DMS 273 (cell line): ENCODE measurements at regions not wholly inside any gene's neighbourhood (a gene's known extent, or its start where the extent isn't known, plus 50 kb on each side); places are given as distances from the start of the nearest gene placed in this dataset.

Experiments used
- DNase-seq: peaks from one replicate; lab custom pipeline; 2025; ENCODE audit not compliant: unreplicated experiment; lab: John Stamatoyannopoulos, UW

- no peak for DNase-seq
These were observed 197.6 kb downstream of the SLITRK5 start for GRCh38 chr13:87868731-87869130.

- DNase-seq, result no peak
These were observed 201.6 kb downstream of the SLITRK5 start for GRCh38 chr13:87872813-87873212.

GRCh38 chr13:87877477-87877876 lies 206.3 kb downstream of the SLITRK5 start:
- DNase-seq, result no peak

GRCh38 chr13:87878706-87879105 lies 207.5 kb downstream of the SLITRK5 start:
- DNase-seq, result no peak

GRCh38 chr13:87884884-87885283 lies 213.7 kb downstream of the SLITRK5 start:
- no peak for DNase-seq

- no peak for DNase-seq
These were observed 216.4 kb downstream of the SLITRK5 start for GRCh38 chr13:87887459-87888123.

GRCh38 chr13:87889254-87889653 lies 218.1 kb downstream of the SLITRK5 start:
- DNase-seq, result no peak

GRCh38 chr13:87893186-87893585 lies 222.0 kb downstream of the SLITRK5 start:
- no peak for DNase-seq

- no peak for DNase-seq
These were observed 222.9 kb downstream of the SLITRK5 start for GRCh38 chr13:87894059-87894458.

- DNase-seq, result no peak
These were observed 232.4 kb downstream of the SLITRK5 start for GRCh38 chr13:87903553-87903952.

GRCh38 chr13:87906411-87906810 lies 235.2 kb downstream of the SLITRK5 start:
- no peak for DNase-seq

GRCh38 chr13:87907202-87907601 lies 236.0 kb downstream of the SLITRK5 start:
- no peak for DNase-seq

- no peak for DNase-seq
These were observed 248.8 kb downstream of the SLITRK5 start for GRCh38 chr13:87919956-87920355.

GRCh38 chr13:87923753-87924152 lies 252.6 kb downstream of the SLITRK5 start:
- DNase-seq, result no peak

GRCh38 chr13:87925006-87925405 lies 253.8 kb downstream of the SLITRK5 start:
- DNase-seq, result no peak

GRCh38 chr13:87940776-87941175 lies 269.6 kb downstream of the SLITRK5 start:
- DNase-seq, result no peak

- no peak for DNase-seq
These were observed 270.1 kb downstream of the SLITRK5 start for GRCh38 chr13:87941226-87941625.

- DNase-seq, result no peak
These were observed 271.0 kb downstream of the SLITRK5 start for GRCh38 chr13:87942205-87942604.

- no peak for DNase-seq
These were observed 272.9 kb downstream of the SLITRK5 start for GRCh38 chr13:87944038-87944437.

- DNase-seq, result no peak
These were observed 281.2 kb downstream of the SLITRK5 start for GRCh38 chr13:87952377-87952776.

GRCh38 chr13:87953381-87953780 lies 282.2 kb downstream of the SLITRK5 start:
- no peak for DNase-seq

- DNase-seq, result no peak
These were observed 282.9 kb downstream of the SLITRK5 start for GRCh38 chr13:87954091-87954490.

- no peak for DNase-seq
These were observed 290.4 kb downstream of the SLITRK5 start for GRCh38 chr13:87961546-87961945.
